ENCODE measurements at regions not wholly inside any gene's neighbourhood (a gene's known extent, or its start where the extent isn't known, plus 50 kb on each side); places are given as distances from the start of the nearest gene placed in this dataset.

- TF ChIP-seq CTCF (IDR thresholded peaks at IDR 0.05; ENCODE audit: borderline replicate concordance, extremely low read depth, low read length, poor library complexity, severe bottlenecking): no peak
- TF ChIP-seq EZH2 (IDR thresholded peaks at IDR 0.05; ENCODE audit: borderline replicate concordance, low read depth, low read length, severe bottlenecking): no peak
Measured at GRCh38 chr5:159465604-159466003, 135.3 kb upstream of the IL12B start.
